Heart left ventricle (tissue), 16 donors: ENCODE measurements at regions not wholly inside any gene's neighbourhood (a gene's known extent, or its start where the extent isn't known, plus 50 kb on each side); places are given as distances from the start of the nearest gene placed in this dataset.

Experiments
- ATAC-seq, 4 donors: fragments of 200-7000 bp; cut with Tn5 transposase; one replicate each; pipeline ENCODE4 v1.9.1; 2020 to 2022; ENCODE audit warnings: moderate library complexity in 4 of 4, mild to moderate bottlenecking in 3 of 4, moderate number of reproducible peaks in 1 of 4
- DNase-seq, 5 donors: peaks; one replicate each; pipeline ENCODE4 v3.0.0-alpha.2; 2020
- H3K27ac ChIP-seq, 12 donors: fragments of 200-600 bp; sonication (generic) in 4 of 12; one replicate each; pipeline versions ENCODE4 v1.5.0 to v1.8.0; 2016 to 2022; ENCODE audit warnings: mild to moderate bottlenecking in 2 of 12
- H3K27me3 ChIP-seq, 9 donors: fragments of 200-600 bp; sonication (generic) in 2 of 9; one replicate each; pipeline versions ENCODE4 v1.5.1 to v1.8.0; 2016 to 2022; ENCODE audit warnings: mild to moderate bottlenecking in 3 of 9
- H3K36me3 ChIP-seq, 9 donors: fragments of 200-600 bp; sonication (generic) in 2 of 9; one replicate each; pipeline versions ENCODE4 v1.5.0 to v1.8.0; 2018 to 2022; ENCODE audit warnings: mild to moderate bottlenecking in 2 of 9
- H3K4me1 ChIP-seq, 12 donors: fragments of 200-600 bp; sonication (generic) in 4 of 12; one replicate each; pipeline versions ENCODE4 v1.5.0 to v1.8.0; 2016 to 2022; ENCODE audit warnings: mild to moderate bottlenecking in 3 of 12
- H3K4me3 ChIP-seq, 12 donors: fragments of 200-600 bp; sonication (generic) in 4 of 12; one replicate each; pipeline versions ENCODE4 v1.5.0 to v1.8.0; 2017 to 2022; ENCODE audit warnings: mild to moderate bottlenecking in 9 of 12, moderate library complexity in 4 of 12
- H3K9me3 ChIP-seq, 12 donors: fragments of 200-600 bp; sonication (generic) in 4 of 12; one replicate each; pipeline versions ENCODE4 v1.5.0 to v1.8.0; 2016 to 2022; ENCODE audit warnings: mild to moderate bottlenecking in 1 of 12
- CTCF ChIP-seq, 12 donors: fragments of 200-600 bp; sonication (generic) in 4 of 12; IDR thresholded peaks; one replicate each; pipeline versions ENCODE4 v1.5.0 to v1.8.0; 2018 to 2022; ENCODE audit warnings: antibody characterized with exemption in 12 of 12, mild to moderate bottlenecking in 5 of 12
- POLR2A ChIP-seq, 2 donors: fragments of 450-650 bp; IDR thresholded peaks; one replicate each; pipeline ENCODE4 v1.6.1; 2017; ENCODE audit warnings: antibody characterized with exemption in 2 of 2, mild to moderate bottlenecking in 2 of 2, moderate library complexity in 2 of 2
- WGBS, 4 donors: extraction: QIAGEN DNeasy Blood & Tissue Kit in 2 of 4; methylation state at CpG; one replicate each; pipeline versions ENCODE4 v1.1.5 to v1.1.7; 2013 to 2018; 5-methylcytosine and 5-hydroxymethylcytosine counted together
- intact Hi-C, 10 donors: fragments of 100-400 bp; cut with DNase I; formaldehyde crosslinking; loops; one replicate each; pipeline versions ENCODE4 v1.11.1 to v1.14.2; 2022
- donor health status: ischemic (EF 13 %, LVEDD 7.1; RV severe dilation, severe dysfunction).
- donor health status: healthy with polysubstance abuse.
- donor health status: DM: no; HTN: yes; CAD: no.
- donor health status: DM: no; HTN: no; CAD: no.
- donor health status: ischemic (EF 25% LVEDD 6.9; RV normal size, moderate dysfunction).
- donor health status: ischemic (EF 25% LVEDD 5.7; RV mildly dilated, moderate dysfunction).
- donor health status: healthy.
- donor health status: DM: yes; HTN: yes; CAD: no.
- donor health status: ischemic (EF 35%, LVEDD 5.7; RV mildly dilated, moderate dysfunction).
- donor health status: nonischemic (EF 11% LVEDD 7.7; RV severe dilation, severe dysfunction).
- donor health status: DM: yes; HTN: yes; CAD: no.
- donor health status: PGD.
- donor health status: ischemic (EF 29% LVEDD 5.4; RV normal size, mild dysfunction).
- donor health status: nonischemic (EF 23%, LVEDD 6.1; RV moderate dilation, normal function).

- TF ChIP-seq POLR2A (IDR thresholded peaks at IDR 0.05) (no peak), CTCF (IDR thresholded peaks at IDR 0.05) (no peak)
- intact Hi-C loops = loop anchor here in 1 of 10 donors (5.0 kb wide), 1 partner anchor 50 kb away; no protein-coding TSS in a partner anchor
- ATAC-seq = no peak
- Histone ChIP-seq H3K27me3 (no peaks in the 10 kb centered on the region), H3K36me3 (peaks cover 0 to 31% (median 0%) of the 10 kb centered on the region in 9 donors), H3K27ac (no peak overlapping the region), H3K9me3 (peaks cover 0 to 5% (median 0%) of the 10 kb centered on the region in 12 donors), H3K4me3 (no peak overlapping the region), H3K4me1 (peaks cover 0 to 29% (median 18%) of the 10 kb centered on the region in 12 donors)
- 94 to 96% (median 95%) methylated on average over 6 of the region's 6 CpGs for WGBS, 4 donors
- DNase-seq = no peak
Measured at GRCh38 chr22:25487508-25487907, 77.0 kb upstream of the GRK3 start.

DNA sequence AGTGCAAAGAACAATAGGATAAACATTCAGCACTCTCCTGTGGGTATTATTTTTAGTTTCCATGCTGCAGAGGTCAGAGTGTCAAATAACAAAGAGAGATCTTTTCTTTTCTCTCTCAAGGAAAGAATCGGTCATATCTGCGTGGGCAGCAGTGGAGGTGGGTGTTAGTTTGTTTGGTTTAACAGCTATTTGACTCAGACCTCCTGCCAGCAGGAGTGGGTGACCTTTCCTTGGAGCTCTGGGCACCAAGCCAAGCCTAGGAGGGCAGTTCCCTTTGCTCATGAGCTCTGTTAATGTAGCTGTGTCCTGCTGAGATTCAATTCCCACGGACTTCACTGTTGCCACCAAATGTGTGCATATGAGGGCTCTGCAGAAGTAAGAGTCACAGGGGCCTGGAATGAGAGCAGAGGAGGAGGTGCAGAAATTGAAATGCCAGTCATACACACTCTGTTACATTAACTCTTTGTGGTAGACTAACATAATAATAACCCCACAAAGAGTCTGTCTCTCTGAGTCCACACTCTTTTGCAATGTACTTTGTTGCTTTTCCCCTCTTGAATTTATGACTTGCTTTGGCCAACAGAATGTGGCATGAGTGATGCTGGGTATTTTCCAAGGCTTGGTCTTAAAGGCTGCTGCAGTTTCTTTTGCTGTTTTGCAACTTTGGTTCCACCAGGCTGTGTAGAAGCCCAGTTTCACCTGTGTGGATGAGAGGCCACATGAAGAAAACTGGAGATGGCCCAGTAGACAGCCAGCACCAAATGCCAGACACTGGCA, 76.0 kb upstream of the GRK3 start:
- DNase-seq (peak; percentile 68 to 83 (median 82)), ATAC-seq (peak; percentile 75 to 87 (median 80))
- Histone ChIP-seq H3K27ac (peak overlapping the region in 3 of 12 donors; percentile 3 to 8 (median 8)), H3K4me1 (peaks cover 0 to 20% (median 11%) of the 10 kb centered on the region in 12 donors), H3K9me3 (peaks cover 0 to 5% (median 0%) of the 10 kb centered on the region in 12 donors), H3K27me3 (no peaks in the 10 kb centered on the region), H3K36me3 (peaks cover 0 to 30% (median 0%) of the 10 kb centered on the region in 9 donors), H3K4me3 (no peak overlapping the region)
- no peak for TF ChIP-seq POLR2A (IDR thresholded peaks at IDR 0.05)
- no peak for TF ChIP-seq CTCF (IDR thresholded peaks at IDR 0.05)
- 8 to 21% (median 17%) methylated on average over 3 of the region's 3 CpGs for WGBS, 4 donors
- intact Hi-C loops = loop anchor here in 1 of 10 donors (5.0 kb wide), 1 partner anchor 49 kb away; no protein-coding TSS in a partner anchor

DNA sequence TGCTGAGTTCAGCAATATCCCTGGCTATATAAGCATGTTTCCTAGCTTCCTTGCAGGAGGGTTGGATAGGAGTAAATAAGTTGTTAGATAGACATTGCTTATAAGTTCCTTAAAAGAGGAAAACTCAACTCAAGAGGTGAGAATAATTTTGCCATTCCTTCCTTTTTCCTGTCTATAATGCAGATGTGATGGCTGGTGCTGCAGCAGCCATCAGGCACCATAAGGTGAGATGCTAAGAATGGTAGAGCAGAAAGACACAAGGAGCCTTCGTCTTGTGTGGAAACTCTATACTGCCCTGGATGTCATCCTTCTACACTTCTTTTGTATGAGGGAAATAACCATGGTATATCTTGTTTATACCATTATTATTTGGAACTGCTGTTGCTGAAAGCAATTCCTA, 74.5 kb upstream of the GRK3 start:
- H3K4me1 ChIP-seq = peaks cover 0 to 14% (median 9%) of the 10 kb centered on the region in 12 donors
- intact Hi-C loops = loop anchor here in 1 of 10 donors (5.0 kb wide), 1 partner anchor 47 kb away; no protein-coding TSS in a partner anchor
- WGBS, 4 donors = 96 to 100% (median 99%) methylated on average over 1 of the region's 1 CpG

More for the DNA sequence above, 74.5 kb upstream of the GRK3 start:
- TF ChIP-seq CTCF (IDR thresholded peaks at IDR 0.05) (no peak), POLR2A (IDR thresholded peaks at IDR 0.05) (no peak)
- peaks cover 0 to 5% (median 0%) of the 10 kb centered on the region in 12 donors for H3K9me3 ChIP-seq
- DNase-seq (no peak), ATAC-seq (no peak)
- no peaks in the 10 kb centered on the region for H3K27me3 ChIP-seq
- H3K36me3 ChIP-seq = peaks cover 0 to 15% (median 0%) of the 10 kb centered on the region in 9 donors
- H3K27ac ChIP-seq = no peak overlapping the region
- H3K4me3 ChIP-seq = no peak overlapping the region
